Smooth muscle cell (in vitro differentiated cells): ENCODE measurements at regions not wholly inside any gene's neighbourhood (a gene's known extent, or its start where the extent isn't known, plus 50 kb on each side); places are given as distances from the start of the nearest gene placed in this dataset.

Experiments
- DNase-seq: peaks from one replicate; lab custom pipeline; 2025; ENCODE audit not compliant: unreplicated experiment; lab: John Stamatoyannopoulos, UW
- H2AFZ ChIP-seq: fragments of 200-600 bp; sonication (generic); 2 replicates; pipeline ENCODE4 v1.6.0; 2016; ENCODE audit warnings: antibody characterized with exemption, low read depth, mild to moderate bottlenecking
- H3F3A ChIP-seq: fragments of 200-600 bp; sonication (generic); 2 replicates; pipeline ENCODE4 v1.6.0; 2017; ENCODE audit warnings: antibody characterized with exemption, low read depth
- H3K27ac ChIP-seq: fragments of 200-600 bp; sonication (generic); 2 replicates; pipeline ENCODE4 v1.5.1; 2016; ENCODE audit warnings: low read depth, mild to moderate bottlenecking
- H3K27me3 ChIP-seq: fragments of 200-600 bp; sonication (generic); 2 replicates; pipeline ENCODE4 v1.6.1; 2016; ENCODE audit warnings: low read depth, mild to moderate bottlenecking
- H3K36me3 ChIP-seq: fragments of 200-600 bp; sonication (generic); 2 replicates; pipeline ENCODE4 v1.5.1; 2016; ENCODE audit warnings: low read depth
- H3K4me1 ChIP-seq: fragments of 200-600 bp; sonication (generic); 2 replicates; pipeline ENCODE4 v1.5.1; 2016; ENCODE audit warnings: low read depth
- H3K4me2 ChIP-seq: fragments of 200-600 bp; sonication (generic); 2 replicates; pipeline ENCODE4 v1.6.0; 2016; ENCODE audit warnings: mild to moderate bottlenecking
- H3K4me3 ChIP-seq: fragments of 200-600 bp; sonication (generic); 2 replicates; pipeline ENCODE4 v1.5.1; 2016; ENCODE audit warnings: mild to moderate bottlenecking
- H3K79me2 ChIP-seq: fragments of 200-600 bp; sonication (generic); 2 replicates; pipeline ENCODE4 v1.6.0; 2016; ENCODE audit warnings: low read depth, mild to moderate bottlenecking
- H3K9ac ChIP-seq: fragments of 200-600 bp; sonication (generic); 2 replicates; pipeline ENCODE4 v1.6.0; 2016; ENCODE audit warnings: low read depth
- H3K9me3 ChIP-seq: fragments of 200-600 bp; sonication (generic); replicated peaks from 2 replicates; pipeline ENCODE4 v1.5.1; 2016; ENCODE audit warnings: low read depth
- H4K20me1 ChIP-seq: fragments of 200-600 bp; sonication (generic); 2 replicates; pipeline ENCODE4 v1.6.0; 2016; ENCODE audit warnings: low read depth
- CTCF ChIP-seq: fragments of 200-600 bp; sonication (generic); IDR thresholded peaks from 2 replicates; pipeline ENCODE4 v1.5.1; 2017; ENCODE audit warnings: borderline replicate concordance, mild to moderate bottlenecking, antibody characterized with exemption; ENCODE audit not compliant: insufficient read depth, poor library complexity, severe bottlenecking
- WGBS: methylation state at CpG from one replicate; pipeline ENCODE4 v1.1.7; 2016; ENCODE audit warnings: low lambda C conversion rate; 5-methylcytosine and 5-hydroxymethylcytosine counted together

GRCh38 chr2:180722551-180723239 is 257.7 kb upstream of the UBE2E3 start:
- Histone ChIP-seq H3K36me3 (no peaks in the 10 kb centered on the region), H4K20me1 (no peaks in the 10 kb centered on the region), H2AFZ (no peak overlapping the region), H3K4me3 (no peak overlapping the region), H3K27me3 (no peaks in the 10 kb centered on the region), H3K9me3 (no peaks in the 10 kb centered on the region), H3K27ac (no peak overlapping the region), H3F3A (no peaks in the 10 kb centered on the region), H3K79me2 (no peaks in the 10 kb centered on the region), H3K9ac (no peak overlapping the region), H3K4me2 (no peak overlapping the region), H3K4me1 (no peaks in the 10 kb centered on the region)
- 96% methylated on average over 2 of the region's 2 CpGs for WGBS
- no peak for TF ChIP-seq CTCF
- no peak for DNase-seq

- Histone ChIP-seq H3K9me3 (no peaks in the 10 kb centered on the region), H3K4me2 (no peak overlapping the region), H3K4me3 (no peak overlapping the region), H3K27ac (no peak overlapping the region), H4K20me1 (no peaks in the 10 kb centered on the region), H3K9ac (no peak overlapping the region), H3F3A (no peaks in the 10 kb centered on the region), H3K4me1 (no peaks in the 10 kb centered on the region), H3K79me2 (no peaks in the 10 kb centered on the region), H2AFZ (no peak overlapping the region), H3K36me3 (no peaks in the 10 kb centered on the region), H3K27me3 (no peaks in the 10 kb centered on the region)
- no peak for TF ChIP-seq CTCF
- 50% methylated on average over 1 of the region's 1 CpG for WGBS
- DNase-seq, result no peak
Observed at GRCh38 chr2:180720829-180721228, 259.6 kb upstream of the UBE2E3 start.

- Histone ChIP-seq H3K4me2 (no peak overlapping the region), H3K79me2 (no peaks in the 10 kb centered on the region), H3K9ac (no peak overlapping the region), H3K36me3 (peaks cover under 1% of the 10 kb centered on the region), H3K4me1 (no peaks in the 10 kb centered on the region), H3K27me3 (no peaks in the 10 kb centered on the region), H3K9me3 (no peaks in the 10 kb centered on the region), H3K27ac (no peak overlapping the region), H3K4me3 (no peak overlapping the region), H4K20me1 (no peaks in the 10 kb centered on the region), H3F3A (no peaks in the 10 kb centered on the region), H2AFZ (no peak overlapping the region)
- 83% methylated on average over 3 of the region's 3 CpGs for WGBS
- no peak for DNase-seq
- no peak for TF ChIP-seq CTCF
Observed at GRCh38 chr2:180717588-180717987, 262.8 kb upstream of the UBE2E3 start.
